Endothelial cell of umbilical vein (primary cell): ENCODE measurements at regions not wholly inside any gene's neighbourhood (a gene's known extent, or its start where the extent isn't known, plus 50 kb on each side); places are given as distances from the start of the nearest gene placed in this dataset.

Experiments
- BruUV-seq: library from RNA; stranded (reverse); fragments of 400-500 nt; replicated peaks from 2 replicates; lab custom pipeline; 2021; lab: Mats Ljungman, UMichigan
- CTCF ChIA-PET: fragments of 300-600, 350-600 bp; sonication (Branson Sonifier 250); formaldehyde crosslinking; loops from one replicate; lab custom pipeline; 2021; ENCODE audit warnings: antibody characterized with exemption, inconsistent platforms; lab: Charles Lee
- POLR2A ChIA-PET: fragments of 300-600, 350-600 bp; sonication (Branson Sonifier 250); formaldehyde crosslinking; loops from one replicate; lab custom pipeline; 2021; ENCODE audit warnings: antibody characterized with exemption, inconsistent platforms; lab: Charles Lee
- DNase-seq: peaks from one replicate; pipeline ENCODE4 v3.0.0-alpha.2; 2011; ENCODE audit warnings: low read depth, low spot score
- FAIRE-seq: peaks from 2 replicates; lab custom pipeline; 2011; peaks lifted over from hg19 to GRCh38; lab: Jason Lieb, UNC
- H2AFZ ChIP-seq: 2 replicates; pipeline ENCODE4 v1.6.0; 2012; ENCODE audit warnings: low read depth, low read length, control low read depth, inconsistent platforms
- H3K27ac ChIP-seq: 2 replicates; pipeline ENCODE4 v1.5.1; 2011; ENCODE audit warnings: low read depth, mild to moderate bottlenecking, control low read depth, low read length, moderate library complexity; ENCODE audit not compliant: insufficient read depth
- H3K27me3 ChIP-seq, 2 experiments: 2 replicates each; pipeline versions ENCODE4 v1.6.0 to v1.6.1; 2011; ENCODE audit warnings: low read length in 2 of 2, mixed read lengths in 1 of 2; ENCODE audit not compliant: control insufficient read depth in 2 of 2, insufficient read depth in 2 of 2
- H3K36me3 ChIP-seq, 2 experiments: 2 replicates in 1 of 2; 3 replicates in 1 of 2; pipeline ENCODE4 v1.5.1; 2011; ENCODE audit warnings: low read length in 2 of 2, mild to moderate bottlenecking in 1 of 2, moderate library complexity in 1 of 2; ENCODE audit not compliant: control insufficient read depth in 2 of 2, insufficient read depth in 2 of 2; ENCODE audit errors: extremely low read depth in 1 of 2
- H3K4me1 ChIP-seq: 3 replicates; pipeline ENCODE4 v1.5.1; 2011; ENCODE audit warnings: mild to moderate bottlenecking, low read length; ENCODE audit not compliant: control insufficient read depth, insufficient read depth; ENCODE audit errors: extremely low read depth
- H3K4me2 ChIP-seq: 2 replicates; pipeline ENCODE4 v1.6.1; 2011; ENCODE audit warnings: low read length, control low read depth, mixed read lengths; ENCODE audit not compliant: insufficient read depth
- H3K4me3 ChIP-seq, 3 experiments: fragments of 200-600 bp in 1 of 3; sonication (generic), shearing (Covaris generic) in 1 of 3; replicated peaks in 1 of 3; 2 replicates each; pipeline ENCODE4 v1.5.1; 2011 to 2016; ENCODE audit warnings: control low read depth in 3 of 3, low read length in 3 of 3, mild to moderate bottlenecking in 2 of 3, inconsistent platforms in 1 of 3, low read depth in 1 of 3, moderate library complexity in 1 of 3; ENCODE audit not compliant: insufficient read depth in 1 of 3
- H3K79me2 ChIP-seq: 2 replicates; pipeline ENCODE4 v1.6.0; 2012; ENCODE audit warnings: low read length, inconsistent platforms; ENCODE audit not compliant: control insufficient read depth, insufficient read depth
- H3K9ac ChIP-seq: replicated peaks from 2 replicates; pipeline ENCODE3; 2011; ENCODE audit warnings: low read length, control low read depth; ENCODE audit not compliant: insufficient read depth; ENCODE audit errors: extremely low read depth
- H3K9me1 ChIP-seq: replicated peaks from 3 replicates; pipeline ENCODE4 v1.6.0; 2011; ENCODE audit warnings: mild to moderate bottlenecking, low read length; ENCODE audit not compliant: control insufficient read depth, insufficient read depth; ENCODE audit errors: extremely low read depth
- H3K9me3 ChIP-seq: replicated peaks from 2 replicates; pipeline ENCODE4 v1.5.1; 2012; ENCODE audit warnings: low read length, inconsistent platforms; ENCODE audit not compliant: control insufficient read depth, insufficient read depth
- H4K20me1 ChIP-seq: replicated peaks from 2 replicates; pipeline ENCODE3; 2011; ENCODE audit warnings: mild to moderate bottlenecking, low read length; ENCODE audit not compliant: control insufficient read depth, insufficient read depth; ENCODE audit errors: extremely low read depth
- EZH2 ChIP-seq: IDR thresholded peaks from 2 replicates; pipeline ENCODE4 v1.6.1; 2012; ENCODE audit warnings: borderline replicate concordance, low read depth, mild to moderate bottlenecking, moderate library complexity, low read length, inconsistent platforms; ENCODE audit not compliant: severe bottlenecking
- FOS ChIP-seq: IDR thresholded peaks from 2 replicates; pipeline ENCODE4 v1.6.1; 2011; ENCODE audit warnings: mild to moderate bottlenecking, low read length, moderate library complexity, borderline replicate concordance; ENCODE audit not compliant: insufficient read depth
- GATA2 ChIP-seq: IDR thresholded peaks from 2 replicates; pipeline ENCODE4 v1.7.0; 2011; ENCODE audit warnings: low read depth, mild to moderate bottlenecking, moderate library complexity, mixed read lengths, low read length; ENCODE audit not compliant: insufficient read length, insufficient read depth
- JUN ChIP-seq: IDR thresholded peaks from 2 replicates; pipeline ENCODE4 v1.6.1; 2011; ENCODE audit warnings: borderline replicate concordance, low read depth; ENCODE audit not compliant: insufficient read length, insufficient read depth
- MYC ChIP-seq: IDR thresholded peaks from one replicate; pipeline ENCODE4 v1.6.1; 2011; ENCODE audit warnings: mild to moderate bottlenecking, low read depth, low read length
- POLR2A ChIP-seq: IDR thresholded peaks from 2 replicates; pipeline ENCODE4 v1.6.1; 2012; ENCODE audit warnings: low read depth, mild to moderate bottlenecking, control low read depth, low read length
- POLR2AphosphoS5 ChIP-seq: IDR thresholded peaks from 2 replicates; pipeline ENCODE4 v1.6.1; 2012; ENCODE audit warnings: low read depth, mild to moderate bottlenecking, control low read depth, low read length, moderate library complexity; ENCODE audit not compliant: insufficient read depth
- dilution Hi-C: fragments of 300-500 bp; cut with MboI; formaldehyde crosslinking; loops from one replicate; pipeline ENCODE4 v1.15.0; 2019; ENCODE audit warnings: low sequenced_read_pairs; ENCODE audit not compliant: extremely low pct_ligation_motif_present
- intact Hi-C: fragments of 100-400 bp; cut with micrococcal nuclease; formaldehyde crosslinking; loops from one replicate; pipeline ENCODE4 v1.10.0; 2022
- TF ChIP-seq, protein P1 (sequence below): IDR thresholded peaks from 2 replicates; pipeline ENCODE4 v1.6.1; 2011; ENCODE audit not compliant: insufficient read depth, insufficient read length
- TF ChIP-seq, protein P2 (sequence below), 2 donors: IDR thresholded peaks; 1 replicate in 1 of 2; 2 replicates in 1 of 2; pipeline ENCODE4 v1.5.1; 2011; ENCODE audit warnings: low read length in 2 of 2, mild to moderate bottlenecking in 2 of 2, moderate library complexity in 2 of 2, control low read depth in 1 of 2, inconsistent platforms in 1 of 2, low read depth in 1 of 2; ENCODE audit not compliant: insufficient read depth in 1 of 2; ENCODE audit errors: extremely low read depth in 1 of 2

DNA sequence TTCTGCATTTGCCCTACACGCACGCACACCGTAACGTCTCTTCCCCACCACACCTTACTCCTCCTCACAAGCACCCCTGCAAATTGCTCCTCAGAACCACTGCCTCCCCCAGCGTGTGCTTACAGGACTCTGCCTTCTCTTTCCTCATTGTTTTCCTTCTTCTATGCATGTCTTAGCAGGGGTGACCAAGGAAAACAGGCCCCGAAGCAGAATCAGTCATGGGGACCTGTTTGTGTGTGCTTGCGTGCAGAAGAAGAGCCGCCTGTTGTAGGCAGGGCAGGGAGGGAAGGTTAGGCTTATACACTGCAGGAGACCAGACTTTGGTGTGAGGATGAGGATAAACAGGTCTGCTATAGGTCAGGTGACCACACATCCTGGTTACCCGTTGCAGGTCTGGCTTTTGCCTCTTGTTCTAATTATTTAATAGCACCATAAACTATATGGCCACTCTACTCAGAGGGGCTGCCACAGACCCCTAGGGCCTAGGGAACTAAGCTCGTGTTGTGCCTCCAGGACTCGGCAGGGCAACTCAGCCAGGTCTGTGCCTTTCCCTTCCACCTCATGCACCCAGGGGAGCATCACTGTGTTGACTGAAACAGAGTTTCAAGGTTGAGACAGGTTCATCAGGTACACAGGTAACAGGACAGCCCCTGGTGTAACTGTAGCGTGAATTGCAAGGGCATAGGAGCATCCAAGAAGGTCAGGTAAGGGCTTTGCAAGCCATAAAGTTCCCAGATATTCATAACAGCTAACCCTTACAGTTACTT lies 60.8 kb upstream of the EPS8L3 start:
- no peaks in the 10 kb centered on the region for H3K9me3 ChIP-seq
- H3K27ac ChIP-seq, result no peak overlapping the region
- no peaks in the 10 kb centered on the region for H3K27me3 ChIP-seq
- no peak for FAIRE-seq
- ChIA-PET CTCF (interaction anchor here (1.6 kb wide), 1 partner anchor 10 kb away, joined by 5 read pairs; no protein-coding TSS in a partner anchor), POLR2A (no interaction called here)
- H3K9ac ChIP-seq, result no peak overlapping the region
- no TSS peak for BruUV-seq
- H4K20me1 ChIP-seq, result no peaks in the 10 kb centered on the region
- no peaks in the 10 kb centered on the region for H3K9me1 ChIP-seq
- dilution Hi-C loops (no loop called here), intact Hi-C loops (loop anchor here (5.0 kb wide), 1 partner anchor 53 kb away; no protein-coding TSS in a partner anchor)
- H3K36me3 ChIP-seq, result no peaks in the 10 kb centered on the region
- peaks cover 10% of the 10 kb centered on the region for H3K4me1 ChIP-seq
- no peak for DNase-seq
- no peak overlapping the region for H3K4me3 ChIP-seq
- TF ChIP-seq EZH2 (no peak), JUN (no peak), MYC (no peak)
- TF ChIP-seq, protein P1, sequence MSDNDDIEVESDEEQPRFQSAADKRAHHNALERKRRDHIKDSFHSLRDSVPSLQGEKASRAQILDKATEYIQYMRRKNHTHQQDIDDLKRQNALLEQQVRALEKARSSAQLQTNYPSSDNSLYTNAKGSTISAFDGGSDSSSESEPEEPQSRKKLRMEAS, result no peak
- no peak overlapping the region for H2AFZ ChIP-seq
- H3K79me2 ChIP-seq, result no peaks in the 10 kb centered on the region
- no peak overlapping the region for H3K4me2 ChIP-seq

GRCh38 chr1:109823543-109824348 lies 60.0 kb upstream of the EPS8L3 start:
- Histone ChIP-seq H3K9me1 (no peaks in the 10 kb centered on the region), H2AFZ (peak overlapping the region; percentile 45), H3K79me2 (no peaks in the 10 kb centered on the region), H3K27me3 (no peaks in the 10 kb centered on the region), H3K9me3 (no peaks in the 10 kb centered on the region), H3K9ac (no peak overlapping the region), H3K27ac (no peak overlapping the region), H3K4me2 (no peak overlapping the region), H3K4me1 (peaks cover 10% of the 10 kb centered on the region), H4K20me1 (no peaks in the 10 kb centered on the region), H3K4me3 (no peak overlapping the region), H3K36me3 (no peaks in the 10 kb centered on the region)
- dilution Hi-C loops, result no loop called here
- no TSS peak for BruUV-seq
- intact Hi-C loops, result loop anchor here (5.0 kb wide), 1 partner anchor 54 kb away; no protein-coding TSS in a partner anchor
- ChIA-PET CTCF (interaction anchor here (1.2 to 1.7 kb wide), 2 partner anchors 31 to 87 kb away, joined by 3 to 4 read pairs; partner anchors contain the start of gene CSF1), POLR2A (no interaction called here)
- DNase-seq (no peak), FAIRE-seq (no peak)
- TF ChIP-seq POLR2A, result no peak
- TF ChIP-seq GATA2, result no peak
- TF ChIP-seq, protein P1, result no peak
- TF ChIP-seq JUN, result no peak
- no peak for TF ChIP-seq EZH2
- TF ChIP-seq FOS, result no peak
- TF ChIP-seq POLR2AphosphoS5, result no peak
- TF ChIP-seq MYC, result no peak
- TF ChIP-seq, protein P2, sequence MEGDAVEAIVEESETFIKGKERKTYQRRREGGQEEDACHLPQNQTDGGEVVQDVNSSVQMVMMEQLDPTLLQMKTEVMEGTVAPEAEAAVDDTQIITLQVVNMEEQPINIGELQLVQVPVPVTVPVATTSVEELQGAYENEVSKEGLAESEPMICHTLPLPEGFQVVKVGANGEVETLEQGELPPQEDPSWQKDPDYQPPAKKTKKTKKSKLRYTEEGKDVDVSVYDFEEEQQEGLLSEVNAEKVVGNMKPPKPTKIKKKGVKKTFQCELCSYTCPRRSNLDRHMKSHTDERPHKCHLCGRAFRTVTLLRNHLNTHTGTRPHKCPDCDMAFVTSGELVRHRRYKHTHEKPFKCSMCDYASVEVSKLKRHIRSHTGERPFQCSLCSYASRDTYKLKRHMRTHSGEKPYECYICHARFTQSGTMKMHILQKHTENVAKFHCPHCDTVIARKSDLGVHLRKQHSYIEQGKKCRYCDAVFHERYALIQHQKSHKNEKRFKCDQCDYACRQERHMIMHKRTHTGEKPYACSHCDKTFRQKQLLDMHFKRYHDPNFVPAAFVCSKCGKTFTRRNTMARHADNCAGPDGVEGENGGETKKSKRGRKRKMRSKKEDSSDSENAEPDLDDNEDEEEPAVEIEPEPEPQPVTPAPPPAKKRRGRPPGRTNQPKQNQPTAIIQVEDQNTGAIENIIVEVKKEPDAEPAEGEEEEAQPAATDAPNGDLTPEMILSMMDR (IDR thresholded peaks at IDR 0.05; ENCODE audit: extremely low read depth in 1 of 2, insufficient read depth in 1 of 2, low read depth in 1 of 2, low read length in 2 of 2), result no peak
